Mucosa of descending colon (tissue), 3 donors: ENCODE measurements at regions not wholly inside any gene's neighbourhood (a gene's known extent, or its start where the extent isn't known, plus 50 kb on each side); places are given as distances from the start of the nearest gene placed in this dataset.

ENCODE experiments used
- ATAC-seq: fragments of 200-7000 bp; cut with Tn5 transposase; one replicate; pipeline ENCODE4 v1.9.1; 2020; ENCODE audit warnings: mild to moderate bottlenecking, moderate library complexity
- DNase-seq, 3 donors: peaks; one replicate each; pipeline ENCODE4 v3.0.0-alpha.2; 2020
- H3K36me3 ChIP-seq: fragments of 200-600 bp; one replicate; pipeline ENCODE4 v1.8.0; 2021; ENCODE audit warnings: low read depth, mild to moderate bottlenecking
- H3K4me1 ChIP-seq: fragments of 200-600 bp; one replicate; pipeline ENCODE4 v1.8.0; 2021; ENCODE audit warnings: low read depth, mild to moderate bottlenecking
- H3K4me3 ChIP-seq: fragments of 200-600 bp; one replicate; pipeline ENCODE4 v1.8.0; 2021; ENCODE audit warnings: mild to moderate bottlenecking
- H3K9me3 ChIP-seq: fragments of 200-600 bp; one replicate; pipeline ENCODE4 v1.8.0; 2021; ENCODE audit warnings: mild to moderate bottlenecking
- intact Hi-C, 2 donors: fragments of 100-400 bp; cut with DNase I in 1 of 2; cut with micrococcal nuclease in 1 of 2; formaldehyde crosslinking; loops; one replicate each; pipeline versions ENCODE4 v1.11.0 to v1.11.1; 2022; cut with DNase I, micrococcal nuclease
- TF ChIP-seq, protein P1 (sequence below): fragments of 200-600 bp; IDR thresholded peaks from one replicate; pipeline ENCODE4 v1.8.0; 2022; ENCODE audit warnings: antibody characterized with exemption, mild to moderate bottlenecking
- donor health status: DM: no; HTN: no; CAD: no; lungs with moderate emphysema.
- donor health status: DM: no; HTN: no; CAD: no.
- donor health status: DM: no; HTN: yes; CAD: no.

DNA sequence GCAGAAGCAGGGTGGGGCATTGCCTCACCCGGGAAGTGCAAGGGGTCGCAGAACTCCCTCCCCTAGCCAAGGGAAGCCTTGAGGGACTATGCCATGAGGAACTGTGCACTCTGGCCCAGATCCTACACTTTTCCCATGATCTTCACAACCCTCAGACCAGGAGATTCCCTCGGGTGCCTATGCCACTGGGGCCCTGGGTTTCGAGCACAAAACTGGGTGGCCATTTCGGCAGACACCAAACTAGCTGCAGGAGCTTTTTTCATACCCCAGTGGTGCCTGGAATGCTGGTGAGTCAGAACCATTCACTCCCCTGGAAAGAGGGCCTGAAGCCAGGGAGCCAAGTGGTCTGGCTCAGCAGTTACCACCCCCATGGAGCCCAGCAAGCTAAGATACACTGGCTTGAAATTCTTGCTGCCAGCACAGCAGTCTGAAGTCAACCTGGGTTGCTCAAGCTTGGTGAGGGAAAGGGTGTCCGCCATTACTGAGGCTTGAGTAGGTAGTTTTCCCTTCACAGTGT lies 573.7 kb upstream of the ANO3 start:
- Histone ChIP-seq H3K36me3 (no peaks in the 10 kb centered on the region), H3K9me3 (no peaks in the 10 kb centered on the region), H3K4me1 (no peaks in the 10 kb centered on the region), H3K4me3 (no peak overlapping the region)
- no peak for DNase-seq
- ATAC-seq: no peak
- intact Hi-C loops: no loop called here
- TF ChIP-seq, protein P1, sequence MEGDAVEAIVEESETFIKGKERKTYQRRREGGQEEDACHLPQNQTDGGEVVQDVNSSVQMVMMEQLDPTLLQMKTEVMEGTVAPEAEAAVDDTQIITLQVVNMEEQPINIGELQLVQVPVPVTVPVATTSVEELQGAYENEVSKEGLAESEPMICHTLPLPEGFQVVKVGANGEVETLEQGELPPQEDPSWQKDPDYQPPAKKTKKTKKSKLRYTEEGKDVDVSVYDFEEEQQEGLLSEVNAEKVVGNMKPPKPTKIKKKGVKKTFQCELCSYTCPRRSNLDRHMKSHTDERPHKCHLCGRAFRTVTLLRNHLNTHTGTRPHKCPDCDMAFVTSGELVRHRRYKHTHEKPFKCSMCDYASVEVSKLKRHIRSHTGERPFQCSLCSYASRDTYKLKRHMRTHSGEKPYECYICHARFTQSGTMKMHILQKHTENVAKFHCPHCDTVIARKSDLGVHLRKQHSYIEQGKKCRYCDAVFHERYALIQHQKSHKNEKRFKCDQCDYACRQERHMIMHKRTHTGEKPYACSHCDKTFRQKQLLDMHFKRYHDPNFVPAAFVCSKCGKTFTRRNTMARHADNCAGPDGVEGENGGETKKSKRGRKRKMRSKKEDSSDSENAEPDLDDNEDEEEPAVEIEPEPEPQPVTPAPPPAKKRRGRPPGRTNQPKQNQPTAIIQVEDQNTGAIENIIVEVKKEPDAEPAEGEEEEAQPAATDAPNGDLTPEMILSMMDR: no peak

DNA sequence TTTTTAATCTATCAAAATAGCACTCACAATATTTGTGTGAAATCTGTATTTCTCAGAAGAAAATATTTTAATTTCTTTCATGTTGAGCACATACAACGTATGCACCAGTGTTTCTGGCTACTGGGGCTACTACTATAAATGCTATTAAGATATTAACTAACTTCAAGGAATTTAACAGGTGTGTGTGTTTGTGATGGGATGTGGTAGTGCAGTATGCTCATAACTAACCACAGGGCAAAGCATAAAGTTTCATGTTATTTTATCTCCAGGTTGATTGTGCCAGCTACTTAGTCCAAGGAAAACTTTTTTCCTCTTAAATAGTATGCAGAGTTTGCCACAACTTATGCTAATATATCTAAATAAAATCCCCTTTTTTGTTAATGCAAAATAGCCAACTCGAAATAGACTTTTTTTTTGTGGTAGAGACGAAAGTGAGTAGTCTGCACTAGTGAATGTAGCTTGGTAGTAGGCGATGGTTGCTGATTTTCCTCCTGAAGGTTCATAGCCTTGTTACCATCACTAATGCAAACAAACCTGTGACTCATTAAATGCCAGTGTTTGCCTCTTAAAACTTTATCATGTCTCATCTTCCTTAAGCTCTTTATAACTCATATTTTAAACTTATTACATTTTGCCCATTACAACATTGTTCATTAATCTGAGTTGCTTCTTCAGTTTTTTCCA lies 565.5 kb upstream of the ANO3 start:
- DNase-seq (no peak), ATAC-seq (no peak)
- no peaks in the 10 kb centered on the region for H3K36me3 ChIP-seq
- TF ChIP-seq, protein P1: no peak
- intact Hi-C loops: no loop called here
- H3K9me3 ChIP-seq: no peaks in the 10 kb centered on the region
- H3K4me3 ChIP-seq: no peak overlapping the region
- no peaks in the 10 kb centered on the region for H3K4me1 ChIP-seq

DNA sequence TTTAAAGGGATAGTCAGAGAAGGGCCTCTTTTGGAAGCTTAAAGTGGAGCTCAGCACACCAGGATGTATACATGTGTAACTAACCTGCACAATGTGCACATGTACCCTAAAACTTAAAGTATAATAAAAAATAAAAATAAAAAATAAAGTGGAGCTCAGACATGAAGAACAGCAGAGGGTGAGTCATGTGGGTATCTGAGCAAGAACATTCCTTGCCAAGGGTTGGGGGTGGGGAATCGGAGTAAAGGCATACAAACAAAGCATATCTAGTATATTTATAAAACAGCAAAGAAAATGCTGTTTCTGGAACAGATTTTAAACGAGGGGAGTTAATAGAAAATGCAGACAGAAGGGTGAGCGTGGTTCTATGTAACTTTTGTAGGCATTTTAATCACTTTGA lies 562.6 kb upstream of the ANO3 start:
- Histone ChIP-seq H3K36me3 (no peaks in the 10 kb centered on the region), H3K4me1 (no peaks in the 10 kb centered on the region), H3K4me3 (no peak overlapping the region), H3K9me3 (no peaks in the 10 kb centered on the region)
- ATAC-seq (no peak), DNase-seq (no peak)
- intact Hi-C loops: no loop called here
- TF ChIP-seq, protein P1: no peak

DNA sequence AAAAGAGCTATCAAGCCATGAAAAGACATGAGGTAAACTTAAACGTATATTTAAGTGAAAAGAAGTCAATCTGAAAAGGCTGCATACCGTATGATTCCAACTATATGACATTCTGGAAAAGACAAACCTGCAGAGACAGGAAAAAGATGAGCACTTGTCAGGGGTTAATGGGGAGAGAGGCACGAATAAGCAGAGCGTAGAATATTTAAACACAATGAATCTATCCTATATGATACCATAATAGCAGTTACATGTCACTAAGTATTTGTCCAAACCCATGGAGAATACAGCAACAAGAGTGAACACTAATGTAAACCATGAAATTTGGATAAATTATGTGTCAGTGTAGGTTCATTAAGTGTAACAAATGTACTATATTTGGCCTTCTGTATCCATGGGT lies 560.3 kb upstream of the ANO3 start:
- TF ChIP-seq, protein P1: no peak
- no peak overlapping the region for H3K4me3 ChIP-seq
- ATAC-seq (no peak), DNase-seq (no peak)
- H3K9me3 ChIP-seq: no peaks in the 10 kb centered on the region
- H3K36me3 ChIP-seq: no peaks in the 10 kb centered on the region
- H3K4me1 ChIP-seq: no peaks in the 10 kb centered on the region
- intact Hi-C loops: no loop called here

DNA sequence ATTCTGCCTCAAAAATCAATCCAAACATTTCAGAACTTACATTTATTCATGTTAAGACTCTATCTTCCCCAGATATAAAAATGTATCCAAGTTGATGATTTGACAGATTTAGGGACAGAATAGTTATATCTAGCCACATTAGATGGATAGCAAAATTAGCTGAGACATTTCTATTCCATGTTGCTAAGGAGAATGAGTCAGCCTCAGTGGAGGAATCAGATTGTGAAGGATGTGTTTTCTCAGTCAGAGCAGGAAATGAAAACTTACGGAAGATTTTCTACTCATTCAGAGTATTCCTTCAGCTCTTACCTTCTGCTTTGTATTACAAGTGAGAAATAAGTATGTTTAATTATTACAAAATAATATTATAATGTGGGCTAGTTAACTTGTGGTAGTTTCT lies 556.3 kb upstream of the ANO3 start:
- Histone ChIP-seq H3K4me1 (no peaks in the 10 kb centered on the region), H3K36me3 (no peaks in the 10 kb centered on the region), H3K4me3 (no peak overlapping the region), H3K9me3 (no peaks in the 10 kb centered on the region)
- intact Hi-C loops: no loop called here
- DNase-seq (no peak), ATAC-seq (no peak)
- TF ChIP-seq, protein P1: no peak
